CD4-positive, alpha-beta T cell treated with Interleukin-12 subunit alpha and Interleukin-12 subunit beta, for 1 hour (primary cell): ENCODE measurements at regions not wholly inside any gene's neighbourhood (a gene's known extent, or its start where the extent isn't known, plus 50 kb on each side); places are given as distances from the start of the nearest gene placed in this dataset.

Source experiments
- DNase-seq: peaks from one replicate; pipeline ENCODE4 v3.0.0-alpha.2; 2020

DNA sequence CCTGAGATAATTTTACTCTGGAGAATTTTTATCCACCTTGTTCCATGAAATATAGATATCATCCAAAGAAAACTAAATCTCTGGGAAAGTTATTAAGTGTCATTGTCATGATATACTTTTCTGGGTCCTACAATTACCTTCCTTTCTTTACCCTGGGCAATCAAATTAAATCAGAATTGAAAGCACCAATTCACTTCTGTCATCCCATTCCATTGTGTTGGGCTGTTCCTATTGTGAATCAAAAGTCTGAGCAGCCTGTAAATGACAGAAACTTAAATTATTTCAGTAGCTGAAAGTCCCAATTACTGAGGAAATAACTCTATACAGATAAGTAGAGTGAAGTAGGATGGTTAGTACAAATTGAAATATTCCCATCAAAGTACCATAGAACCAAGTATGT, 1284.2 kb downstream of the EFNB2 start:
- DNase-seq: no peak

DNA sequence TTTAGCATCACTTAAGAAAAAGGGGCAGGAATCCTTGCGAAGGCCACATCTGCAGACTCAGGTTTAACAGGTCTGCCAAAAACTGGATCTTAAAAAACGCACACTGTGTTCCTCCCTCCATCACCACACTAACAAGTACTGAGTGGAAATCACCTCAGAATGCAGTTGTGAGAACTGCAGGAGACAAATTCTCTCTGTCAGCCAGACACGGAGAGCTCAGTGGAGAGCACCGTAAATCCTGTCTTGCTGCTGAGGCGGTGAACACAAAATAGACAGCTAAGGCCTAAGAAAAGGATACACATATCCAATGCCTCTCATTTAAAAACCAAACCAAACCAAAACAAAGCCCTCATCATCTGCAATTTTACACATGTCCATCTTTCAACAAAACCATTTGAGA, 1287.6 kb downstream of the EFNB2 start:
- DNase-seq: no peak

DNA sequence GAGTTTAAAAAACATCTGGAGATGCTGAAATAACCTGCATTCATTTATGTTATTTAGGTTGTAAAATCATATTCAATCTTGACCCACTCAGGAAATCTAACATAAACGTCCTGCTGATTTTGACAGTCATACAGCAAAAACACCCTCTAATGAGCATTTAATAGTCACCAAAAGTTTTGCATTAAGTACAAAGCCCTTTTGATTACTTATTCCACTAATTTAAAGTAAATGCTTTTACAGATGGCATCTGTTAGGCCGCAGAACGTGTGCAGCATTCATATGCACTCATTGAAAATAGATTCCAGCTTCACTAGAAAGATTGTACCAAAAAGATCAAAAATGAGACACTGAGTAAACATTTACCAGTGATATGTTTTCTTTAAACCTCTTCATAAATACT, 1295.1 kb downstream of the EFNB2 start:
- no peak for DNase-seq

DNA sequence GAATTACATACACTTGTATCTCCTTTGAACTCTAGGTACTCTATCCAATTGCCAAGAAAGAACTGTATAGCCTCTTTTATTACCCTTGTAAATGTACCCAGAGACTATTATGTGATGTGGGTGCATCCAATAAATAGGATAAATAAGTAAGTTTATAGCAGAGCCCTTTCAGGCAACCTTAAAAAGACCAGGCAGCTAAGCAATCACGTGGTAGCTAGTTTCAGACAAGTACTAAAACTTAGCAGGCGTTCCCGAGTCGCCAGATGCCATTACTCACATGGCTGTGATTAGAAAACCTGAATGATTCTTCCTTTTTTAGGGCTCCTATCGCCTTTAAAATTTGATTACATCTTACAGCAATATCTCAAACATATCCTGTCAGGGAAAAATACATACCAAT, 1303.0 kb downstream of the EFNB2 start:
- DNase-seq: no peak

DNA sequence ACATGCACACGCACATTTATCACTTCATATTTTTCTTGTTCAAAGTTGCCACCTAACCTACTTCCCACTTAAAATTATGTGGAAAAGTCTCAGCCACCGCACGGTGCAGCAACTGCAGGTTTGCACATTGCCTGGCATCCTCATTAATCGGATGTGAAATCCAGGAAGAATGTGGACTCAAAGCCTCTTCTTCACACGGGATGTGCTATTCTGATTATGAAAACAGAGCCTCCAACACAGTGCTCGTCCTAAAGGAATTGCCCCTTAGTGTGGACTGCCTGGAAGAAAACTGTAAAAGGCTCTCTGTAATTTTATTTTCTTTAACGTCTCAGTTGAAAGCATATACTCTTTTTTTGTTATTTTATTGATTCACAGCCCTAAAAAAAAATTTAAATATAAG, 1303.5 kb downstream of the EFNB2 start:
- DNase-seq: no peak

DNA sequence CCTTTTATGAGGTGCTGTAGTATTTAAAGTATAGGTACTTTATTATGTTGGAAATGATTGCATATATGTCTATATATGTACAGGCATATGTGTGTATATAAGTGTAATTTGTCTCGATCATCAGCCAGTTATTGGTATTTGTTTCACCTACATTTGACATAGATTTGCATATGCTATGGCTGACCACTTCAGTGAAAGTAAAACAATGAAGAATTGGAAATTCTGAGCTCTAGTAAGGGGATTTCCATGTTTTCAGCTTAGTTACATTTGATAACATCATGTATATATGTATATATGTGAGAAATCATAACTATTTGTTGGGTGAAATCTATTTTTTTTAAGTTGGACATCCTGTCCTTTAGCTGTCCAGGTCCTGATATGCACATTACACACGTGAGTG, 1303.9 kb downstream of the EFNB2 start:
- no peak for DNase-seq

DNA sequence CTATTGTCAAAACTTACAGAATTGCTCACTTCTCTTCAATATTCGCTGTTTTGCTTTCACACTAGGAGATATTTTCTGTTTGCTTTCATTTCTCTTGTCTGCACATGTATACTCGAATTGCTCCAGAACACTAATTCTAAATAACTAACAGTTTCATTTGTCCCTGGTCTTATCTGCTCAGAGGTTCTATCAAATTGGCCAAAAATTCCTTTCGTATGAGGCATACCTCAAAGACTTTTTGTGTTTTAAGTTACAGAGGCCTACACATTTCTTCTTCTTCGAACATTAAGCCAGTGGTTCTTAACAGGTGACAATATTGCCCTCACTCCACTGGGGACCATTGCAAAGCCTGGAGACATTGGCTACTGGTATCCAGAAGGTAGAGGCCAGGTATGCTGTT, 1314.6 kb downstream of the EFNB2 start:
- no peak for DNase-seq

DNA sequence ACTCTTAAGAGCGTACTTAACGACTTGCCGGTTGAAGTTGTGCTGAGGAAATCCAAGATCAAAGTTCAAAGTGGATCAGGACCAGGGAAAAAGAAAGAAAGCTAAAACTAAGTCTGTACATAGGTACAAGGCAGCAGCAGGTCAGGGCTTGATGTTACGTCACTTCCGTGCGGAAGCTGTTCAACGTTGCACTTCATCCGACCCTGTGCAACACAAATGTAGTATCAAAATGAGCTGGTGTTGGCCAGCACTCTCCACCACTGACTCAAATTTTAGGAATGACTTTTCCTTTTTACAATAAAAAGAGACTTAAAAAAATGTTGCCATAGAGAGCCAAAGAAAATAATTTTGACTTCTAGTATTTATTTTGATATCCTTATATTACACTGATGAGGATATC, 1315.4 kb downstream of the EFNB2 start:
- no peak for DNase-seq

DNA sequence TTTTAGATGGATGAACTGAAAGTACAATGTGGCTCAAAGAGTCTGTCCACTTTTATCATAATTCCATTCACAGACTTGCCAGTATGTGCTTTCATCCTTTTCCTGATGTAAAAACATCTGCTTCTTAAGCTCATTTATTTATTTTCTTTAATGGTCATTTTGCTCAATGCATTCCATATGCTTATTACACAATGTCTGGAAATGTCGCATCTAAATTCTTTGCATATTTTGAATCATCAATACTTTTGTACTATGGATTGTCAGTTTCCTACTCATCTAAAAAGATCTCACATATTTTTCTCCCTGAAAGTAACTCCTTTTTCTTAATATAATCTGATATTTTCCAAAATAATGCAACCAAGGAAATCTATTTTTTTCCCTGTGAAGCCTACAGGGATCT, 1315.8 kb downstream of the EFNB2 start:
- no peak for DNase-seq

DNA sequence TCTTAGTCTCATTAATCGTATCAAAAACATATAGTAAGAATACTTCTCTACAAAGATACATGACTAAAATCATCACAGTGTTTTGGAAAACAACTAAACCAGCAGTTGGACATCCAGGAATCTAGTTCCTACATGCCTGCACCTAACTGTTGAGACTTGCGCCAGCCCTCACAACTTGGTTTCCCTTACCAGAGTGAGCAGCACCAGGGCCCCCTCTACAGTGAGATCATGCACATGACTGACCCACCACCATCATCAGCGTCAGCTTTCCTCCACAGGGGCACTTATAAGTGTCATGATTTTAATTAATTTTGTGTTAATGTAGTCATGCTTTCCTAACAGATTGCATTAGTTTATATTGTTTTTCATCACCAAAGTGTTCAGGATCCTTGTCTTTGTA, 1322.0 kb downstream of the EFNB2 start:
- DNase-seq: no peak

DNA sequence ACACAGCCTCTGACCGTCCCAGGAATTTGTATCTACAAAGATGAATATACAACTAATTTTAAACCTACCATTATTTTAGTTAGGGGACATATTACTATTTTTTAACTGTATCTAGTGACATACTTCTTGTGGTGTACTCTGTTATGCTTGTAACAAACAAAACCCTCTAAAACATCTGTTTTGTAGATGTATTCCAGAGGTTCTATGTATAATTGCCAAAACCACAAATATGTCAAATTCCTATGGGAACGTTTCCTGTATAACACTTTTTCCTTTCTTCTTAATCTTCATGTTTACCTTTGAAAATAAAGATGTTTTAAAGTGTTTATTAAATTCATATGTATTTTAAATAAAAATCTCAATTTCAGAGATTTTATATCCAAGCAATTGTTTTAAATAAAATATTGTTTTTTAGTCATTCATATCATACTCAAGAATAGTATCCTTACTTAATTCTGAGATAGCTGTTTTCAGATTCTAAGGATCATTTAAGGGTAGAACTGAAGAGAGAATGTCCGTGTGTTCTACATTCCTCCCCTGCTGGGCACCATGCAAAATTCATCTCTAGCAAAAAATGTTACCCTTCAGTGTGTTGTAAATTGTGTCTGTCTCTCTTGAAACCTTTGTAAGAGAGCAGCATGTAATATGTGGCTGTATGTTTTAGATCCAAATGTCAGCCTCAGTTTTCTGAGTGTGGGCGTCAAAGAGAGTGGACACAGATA, 1327.7 kb downstream of the EFNB2 start:
- DNase-seq: no peak

DNA sequence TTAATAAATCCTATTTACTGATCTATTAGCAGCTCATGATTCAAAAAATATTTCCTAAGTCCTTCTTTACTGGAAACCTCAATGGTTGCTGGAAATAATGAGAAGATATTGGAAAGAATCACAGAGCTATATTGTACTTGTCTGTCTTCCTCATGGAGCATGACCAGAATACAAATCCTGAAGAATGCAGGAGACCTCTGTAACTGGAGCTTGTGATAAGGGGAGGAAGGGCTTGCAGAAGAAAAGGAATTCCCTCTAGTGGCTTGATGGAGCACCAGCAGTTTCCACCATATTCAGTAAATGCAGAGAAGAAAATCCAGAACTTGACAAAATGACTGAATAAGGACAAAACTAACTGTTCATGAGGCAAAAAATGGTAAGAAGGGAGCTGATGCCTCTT, 1333.1 kb downstream of the EFNB2 start:
- no peak for DNase-seq

DNA sequence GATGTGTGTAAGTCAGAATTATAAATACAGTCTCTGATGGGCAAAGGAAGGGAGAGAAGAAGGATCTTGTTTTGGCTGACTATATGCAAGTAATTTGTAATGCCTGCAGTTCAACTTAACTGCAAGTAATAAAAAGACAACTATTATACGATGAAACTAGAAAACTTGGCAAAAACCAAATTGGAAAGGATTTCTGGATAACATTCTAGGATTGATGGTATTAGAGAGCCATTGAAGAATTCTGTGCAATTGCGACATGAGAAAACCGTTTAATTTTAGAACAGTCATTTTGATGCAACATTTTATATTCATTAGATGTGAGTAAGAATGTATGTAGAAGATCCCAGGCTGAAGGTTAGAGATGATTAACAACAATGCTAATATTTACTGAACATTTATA, 1334.1 kb downstream of the EFNB2 start:
- DNase-seq: no peak

DNA sequence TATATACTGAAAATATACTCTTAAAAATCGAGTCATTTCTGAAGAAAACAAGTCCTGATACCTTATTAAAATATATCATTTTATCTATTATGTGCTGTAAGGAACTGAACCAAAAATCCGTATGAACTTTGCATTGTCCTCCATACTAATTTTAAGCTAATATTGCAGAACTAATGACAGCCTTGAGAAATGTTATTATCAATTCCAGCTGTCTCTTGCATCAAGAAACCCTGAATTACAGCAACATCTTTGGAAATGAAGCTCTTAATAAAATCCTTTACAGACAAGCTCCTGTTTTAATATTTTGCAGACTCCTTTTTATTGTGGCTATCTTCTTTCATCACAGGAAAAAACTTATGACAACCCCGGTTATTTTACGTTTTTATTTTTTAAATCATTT, 1335.3 kb downstream of the EFNB2 start:
- DNase-seq: no peak

DNA sequence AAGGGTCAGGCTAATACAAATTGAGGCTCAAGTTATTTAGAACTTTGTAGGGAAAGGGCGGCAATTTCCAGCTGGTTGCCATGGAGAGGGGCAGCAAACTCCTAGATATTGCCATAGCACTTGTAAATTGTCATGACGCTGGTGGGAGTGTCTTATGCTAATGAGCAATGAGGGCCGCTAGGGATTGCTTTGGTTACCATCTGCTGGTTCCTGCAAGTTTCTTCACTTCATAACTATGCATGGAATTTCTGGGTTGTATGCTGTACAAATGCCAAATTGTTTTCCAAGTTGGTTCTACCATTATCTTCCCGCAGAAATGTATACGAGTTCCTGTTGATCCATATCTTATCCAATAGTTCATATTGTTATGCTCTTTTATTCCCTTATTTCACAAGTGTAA, 1339.4 kb downstream of the EFNB2 start:
- no peak for DNase-seq

DNA sequence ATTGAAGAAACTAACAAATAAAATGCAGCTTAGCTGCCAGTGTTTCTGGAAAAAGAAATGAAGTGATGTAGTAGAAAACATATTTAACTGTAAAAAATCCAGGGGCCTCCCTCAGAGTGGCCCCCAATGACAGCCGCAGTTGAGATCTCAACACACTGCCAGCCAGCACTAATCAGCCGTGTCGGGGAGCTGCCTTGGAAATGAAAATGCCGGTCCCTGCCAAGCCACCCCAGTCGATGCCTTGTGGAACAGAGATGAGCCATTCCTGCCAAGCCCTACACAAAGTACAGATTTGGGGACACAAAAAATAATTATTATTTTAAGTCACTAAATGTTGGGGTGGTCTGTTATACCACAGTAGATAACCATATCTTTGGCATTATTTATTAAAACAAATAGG, 1342.4 kb downstream of the EFNB2 start:
- no peak for DNase-seq

DNA sequence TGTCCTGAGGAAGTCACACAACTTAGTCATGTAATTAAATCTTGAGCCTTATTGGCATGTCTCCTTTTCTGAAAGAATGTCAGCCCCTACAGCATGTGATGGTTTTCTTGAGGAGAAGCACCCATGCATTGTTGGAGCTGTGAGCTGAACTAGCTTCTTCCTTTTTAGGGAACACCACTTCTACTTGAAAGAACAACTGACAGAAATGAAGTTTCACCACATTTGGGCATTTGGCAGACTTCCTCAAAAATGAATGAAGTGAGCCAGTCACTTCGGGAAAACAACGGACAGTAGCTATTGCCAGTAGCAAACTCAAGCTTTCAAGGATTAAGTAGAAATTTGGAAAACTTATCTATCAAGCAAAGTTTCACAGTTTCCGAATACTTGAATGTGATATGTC, 1351.3 kb downstream of the EFNB2 start:
- no peak for DNase-seq

DNA sequence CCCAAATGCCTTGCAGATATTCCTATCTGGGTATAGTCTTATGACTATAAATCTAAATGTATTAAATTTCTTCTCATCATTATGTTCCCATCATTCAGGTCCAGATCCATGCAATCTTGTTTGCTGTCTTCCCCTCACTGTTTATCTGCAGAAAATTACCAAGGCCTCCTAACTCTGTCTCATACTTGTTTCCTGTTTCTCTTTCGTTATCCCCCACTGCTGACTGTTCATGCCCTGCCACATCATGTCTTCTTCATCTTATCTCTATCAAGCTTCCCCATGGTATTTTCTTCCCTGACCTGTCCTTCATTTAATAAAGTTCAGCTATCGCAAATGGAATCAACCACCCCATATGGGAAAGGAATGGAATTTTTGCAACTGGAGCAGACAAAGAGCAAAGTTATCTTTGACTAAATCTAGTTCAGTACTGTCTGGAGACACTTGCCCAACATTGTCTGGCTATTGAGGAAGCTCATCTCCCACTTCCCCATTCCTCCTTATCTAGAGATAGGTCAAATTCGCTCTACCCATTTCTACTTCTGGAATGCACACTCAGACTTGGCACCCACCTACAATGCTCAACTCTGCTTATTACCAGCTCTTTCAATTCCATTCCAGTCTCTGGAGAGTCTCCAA, 1358.1 kb downstream of the EFNB2 start:
- DNase-seq: no peak

DNA sequence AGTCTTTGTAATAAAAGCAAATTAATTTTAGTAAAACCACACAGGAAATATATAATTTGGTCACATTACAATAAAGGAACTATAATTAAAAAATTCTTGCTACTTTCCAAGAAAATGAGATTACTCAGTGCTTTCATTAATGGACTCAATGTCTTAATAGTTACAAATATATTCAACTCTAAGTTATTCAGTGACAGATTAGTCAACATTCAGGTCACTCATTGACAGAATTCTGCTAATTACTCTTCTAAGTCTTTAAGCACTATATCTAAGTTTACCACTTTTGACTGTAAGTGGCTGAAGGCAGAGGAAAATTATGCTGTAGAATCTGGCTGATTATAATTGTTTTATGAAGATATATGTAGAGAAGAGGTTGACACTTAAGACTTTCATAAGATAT, 1365.0 kb downstream of the EFNB2 start:
- DNase-seq: no peak

DNA sequence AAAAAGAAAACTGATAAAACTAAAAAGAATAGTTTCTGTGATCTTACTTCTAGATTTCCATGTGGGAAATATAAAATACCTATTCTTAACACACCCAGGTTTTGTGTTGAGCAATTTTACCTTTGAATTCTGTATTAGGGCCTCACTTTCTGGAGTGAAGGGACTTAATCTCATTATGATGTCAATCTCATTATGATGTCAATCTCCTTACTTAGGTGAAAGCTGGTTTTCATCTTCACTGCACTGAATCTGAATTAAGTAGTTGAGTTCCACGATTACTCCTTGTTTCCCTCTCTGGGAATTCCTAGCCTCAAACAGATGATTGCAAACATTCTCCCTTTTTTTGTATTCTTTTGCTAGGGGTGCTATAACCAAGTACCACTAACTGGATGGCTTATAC, 1367.2 kb downstream of the EFNB2 start:
- DNase-seq: no peak

DNA sequence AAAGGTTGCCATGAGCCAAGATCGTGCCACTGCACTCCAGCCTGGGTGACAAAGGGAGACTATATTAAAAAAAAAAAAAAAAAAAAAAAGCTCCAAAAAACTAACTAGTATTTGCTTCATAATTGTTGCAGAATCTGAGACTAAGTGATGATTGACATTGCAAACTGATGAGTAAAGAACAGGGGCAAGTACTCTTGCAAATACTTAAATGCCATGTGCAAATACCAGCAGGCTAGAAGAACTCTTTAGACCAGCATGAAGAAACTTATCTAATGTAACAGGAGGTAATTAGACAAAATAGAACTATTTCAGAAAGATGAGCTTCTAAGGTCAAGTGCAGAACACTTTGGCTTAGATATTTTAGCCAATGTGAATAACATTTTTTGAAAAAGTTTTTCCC, 1368.1 kb downstream of the EFNB2 start:
- DNase-seq: no peak

DNA sequence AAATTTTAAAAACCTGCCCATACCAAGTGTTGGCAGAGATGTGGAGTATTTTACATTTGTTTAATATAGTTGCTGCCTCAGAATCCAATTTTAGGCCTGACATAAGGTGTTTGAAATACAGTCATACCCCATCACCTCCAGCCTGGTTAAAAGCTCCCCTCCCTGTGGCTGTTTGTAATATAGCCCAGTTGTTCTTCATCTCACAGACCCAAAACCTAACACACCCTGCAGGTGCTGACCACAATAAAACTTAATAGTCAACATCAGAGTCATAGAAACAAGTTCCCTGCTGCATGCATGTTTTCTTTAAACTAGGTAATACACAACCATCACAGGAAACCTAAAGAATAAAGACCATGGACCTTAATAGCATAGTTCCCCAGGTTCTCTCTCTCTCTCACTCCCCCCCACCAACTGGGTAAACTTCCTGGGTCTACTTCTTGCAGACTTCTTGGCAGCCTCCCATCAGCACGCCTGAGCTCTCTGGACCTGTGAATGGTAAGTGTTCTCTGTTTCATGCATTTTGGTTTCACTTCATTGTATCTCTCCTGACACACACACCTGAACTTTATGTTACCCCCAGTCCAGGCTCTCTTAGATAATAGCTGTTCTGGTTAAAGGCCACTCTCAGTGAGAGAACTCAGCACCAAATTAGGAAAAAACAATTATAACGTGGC, 1369.9 kb downstream of the EFNB2 start:
- no peak for DNase-seq

DNA sequence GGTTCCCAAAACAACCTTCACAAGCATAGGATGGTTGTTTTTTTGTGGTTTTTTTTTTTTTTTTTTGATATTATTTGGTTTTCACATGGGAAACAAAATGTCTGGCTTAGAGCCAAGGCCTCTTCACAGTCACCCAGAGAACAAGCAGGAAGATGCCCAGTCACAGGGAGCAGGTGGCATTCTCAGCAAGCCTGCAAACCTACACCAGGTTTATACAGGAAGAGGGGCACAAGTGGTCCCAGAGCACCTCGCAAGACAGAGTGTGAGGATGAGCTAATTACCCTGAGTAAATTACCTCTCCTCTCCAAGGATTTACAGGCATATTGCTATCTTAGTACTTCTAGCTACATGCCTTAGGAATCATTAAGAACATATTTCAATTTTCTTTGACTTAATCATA, 1375.6 kb downstream of the EFNB2 start:
- no peak for DNase-seq

DNA sequence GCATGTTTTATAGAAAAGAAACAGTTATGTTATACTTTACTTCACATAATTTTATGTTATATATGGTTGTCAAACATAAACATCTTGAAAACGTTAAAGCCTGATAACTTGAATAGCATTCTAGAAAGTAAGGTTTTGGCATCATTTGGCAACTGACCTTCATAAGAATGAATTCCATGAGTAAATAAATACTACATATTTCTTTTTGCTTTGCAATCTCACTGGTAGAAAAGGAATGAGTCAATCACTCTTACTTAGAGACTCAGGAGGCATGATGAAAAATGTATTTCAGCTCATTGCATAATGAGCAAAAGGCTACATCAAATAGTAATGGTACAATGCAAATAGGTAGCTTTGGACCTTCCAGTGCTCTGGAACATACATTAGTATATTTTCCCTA, 1381.9 kb downstream of the EFNB2 start:
- DNase-seq: no peak

DNA sequence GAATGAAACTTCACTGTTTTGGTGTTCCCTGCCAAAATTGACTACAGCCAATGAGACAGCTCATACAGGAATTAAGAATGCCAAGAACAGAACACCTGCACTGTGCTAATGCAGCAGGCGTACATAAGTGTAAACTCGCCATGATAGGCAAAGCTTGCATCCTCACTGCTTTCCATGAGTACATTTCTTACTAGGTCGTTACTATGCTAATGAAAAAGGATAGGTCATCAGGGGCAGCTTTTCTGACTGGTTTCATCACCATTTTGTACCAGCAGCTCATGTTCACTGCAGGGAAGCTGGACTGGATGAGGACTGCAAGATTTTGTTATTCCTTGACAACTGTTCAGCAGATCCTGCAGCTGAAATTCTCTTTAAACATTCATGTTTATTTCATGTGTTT, 1383.8 kb downstream of the EFNB2 start:
- no peak for DNase-seq
